GM10266 (cell line): ENCODE measurements at regions not wholly inside any gene's neighbourhood (a gene's known extent, or its start where the extent isn't known, plus 50 kb on each side); places are given as distances from the start of the nearest gene placed in this dataset.

Experiments used
- DNase-seq: peaks from one replicate; pipeline ENCODE4 v3.0.0; 2012; ENCODE audit errors: extremely low spot score
- CTCF ChIP-seq: IDR thresholded peaks from 2 replicates; pipeline ENCODE4 v1.5.1; 2012; ENCODE audit warnings: mild to moderate bottlenecking, low read depth; ENCODE audit not compliant: control insufficient read depth, insufficient read depth; ENCODE audit errors: missing control alignments

- TF ChIP-seq CTCF, result no peak
- peak; percentile 28 for DNase-seq
These were observed 143.6 kb upstream of the GRM7 start for GRCh38 chr3:6717026-6717943.

GRCh38 chr3:6719999-6720398, 140.9 kb upstream of the GRM7 start:
- no peak for DNase-seq
- TF ChIP-seq CTCF, result no peak

- TF ChIP-seq CTCF, result no peak
- no peak for DNase-seq
These were observed 139.4 kb upstream of the GRM7 start for GRCh38 chr3:6721491-6721890.

GRCh38 chr3:6723205-6723604, 137.7 kb upstream of the GRM7 start:
- no peak for TF ChIP-seq CTCF
- no peak for DNase-seq

- DNase-seq, result no peak
These were observed 134.1 kb upstream of the GRM7 start for GRCh38 chr3:6726811-6727210.

GRCh38 chr3:6732807-6733206, 128.1 kb upstream of the GRM7 start:
- no peak for TF ChIP-seq CTCF
- DNase-seq, result no peak

More at GRCh38 chr3:6726811-6727210, 134.1 kb upstream of the GRM7 start:
- TF ChIP-seq CTCF, result no peak

- DNase-seq, result no peak
- no peak for TF ChIP-seq CTCF
These were observed 127.1 kb upstream of the GRM7 start for GRCh38 chr3:6733699-6734394.
